ENCODE measurements at regions not wholly inside any gene's neighbourhood (a gene's known extent, or its start where the extent isn't known, plus 50 kb on each side); places are given as distances from the start of the nearest gene placed in this dataset.

DNA sequence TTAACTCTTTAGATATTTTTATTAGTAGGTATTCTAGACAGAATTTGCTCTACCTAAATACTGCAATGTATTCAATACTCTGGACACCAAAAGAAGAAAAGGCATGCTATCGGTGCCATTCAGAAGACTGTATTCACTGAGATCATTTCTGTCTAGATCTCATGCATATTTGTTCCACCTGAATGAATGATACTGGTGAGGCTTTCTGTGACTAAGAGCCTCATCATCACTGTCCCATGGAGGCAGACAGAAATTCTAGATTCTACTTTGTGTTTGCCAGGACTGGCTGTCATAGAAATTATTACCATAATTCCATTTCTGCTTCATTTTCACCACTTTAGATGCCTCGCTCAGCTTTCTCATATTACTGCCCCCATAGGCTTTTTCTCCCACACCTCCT lies 340.7 kb downstream of the MBD2 start (continued):
- no peak for TF ChIP-seq HIVEP1 (CRISPR knock-in tag; IDR thresholded peaks at IDR 0.05)
- TF ChIP-seq, protein P1, sequence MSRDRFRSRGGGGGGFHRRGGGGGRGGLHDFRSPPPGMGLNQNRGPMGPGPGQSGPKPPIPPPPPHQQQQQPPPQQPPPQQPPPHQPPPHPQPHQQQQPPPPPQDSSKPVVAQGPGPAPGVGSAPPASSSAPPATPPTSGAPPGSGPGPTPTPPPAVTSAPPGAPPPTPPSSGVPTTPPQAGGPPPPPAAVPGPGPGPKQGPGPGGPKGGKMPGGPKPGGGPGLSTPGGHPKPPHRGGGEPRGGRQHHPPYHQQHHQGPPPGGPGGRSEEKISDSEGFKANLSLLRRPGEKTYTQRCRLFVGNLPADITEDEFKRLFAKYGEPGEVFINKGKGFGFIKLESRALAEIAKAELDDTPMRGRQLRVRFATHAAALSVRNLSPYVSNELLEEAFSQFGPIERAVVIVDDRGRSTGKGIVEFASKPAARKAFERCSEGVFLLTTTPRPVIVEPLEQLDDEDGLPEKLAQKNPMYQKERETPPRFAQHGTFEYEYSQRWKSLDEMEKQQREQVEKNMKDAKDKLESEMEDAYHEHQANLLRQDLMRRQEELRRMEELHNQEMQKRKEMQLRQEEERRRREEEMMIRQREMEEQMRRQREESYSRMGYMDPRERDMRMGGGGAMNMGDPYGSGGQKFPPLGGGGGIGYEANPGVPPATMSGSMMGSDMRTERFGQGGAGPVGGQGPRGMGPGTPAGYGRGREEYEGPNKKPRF (IDR thresholded peaks at IDR 0.05; ENCODE audit: low read depth, low read length): no peak
- no peak for TF ChIP-seq ETS2 (tag; IDR thresholded peaks at IDR 0.05; ENCODE audit: borderline replicate concordance, poor library complexity, severe bottlenecking)
- TF ChIP-seq, protein P2, sequence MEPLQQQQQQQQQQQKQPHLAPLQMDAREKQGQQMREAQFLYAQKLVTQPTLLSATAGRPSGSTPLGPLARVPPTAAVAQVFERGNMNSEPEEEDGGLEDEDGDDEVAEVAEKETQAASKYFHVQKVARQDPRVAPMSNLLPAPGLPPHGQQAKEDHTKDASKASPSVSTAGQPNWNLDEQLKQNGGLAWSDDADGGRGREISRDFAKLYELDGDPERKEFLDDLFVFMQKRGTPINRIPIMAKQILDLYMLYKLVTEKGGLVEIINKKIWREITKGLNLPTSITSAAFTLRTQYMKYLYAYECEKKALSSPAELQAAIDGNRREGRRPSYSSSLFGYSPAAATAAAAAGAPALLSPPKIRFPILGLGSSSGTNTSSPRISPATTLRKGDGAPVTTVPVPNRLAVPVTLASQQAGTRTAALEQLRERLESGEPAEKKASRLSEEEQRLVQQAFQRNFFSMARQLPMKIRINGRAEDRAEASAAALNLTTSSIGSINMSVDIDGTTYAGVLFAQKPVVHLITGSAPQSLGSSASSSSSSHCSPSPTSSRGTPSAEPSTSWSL (CRISPR knock-in tag; IDR thresholded peaks at IDR 0.05; ENCODE audit: borderline replicate concordance): no peak
- no peak for TF ChIP-seq ZC3H8 (IDR thresholded peaks at IDR 0.05)
- TF ChIP-seq CHCHD3 (CRISPR knock-in tag; IDR thresholded peaks at IDR 0.05): no peak

DNA sequence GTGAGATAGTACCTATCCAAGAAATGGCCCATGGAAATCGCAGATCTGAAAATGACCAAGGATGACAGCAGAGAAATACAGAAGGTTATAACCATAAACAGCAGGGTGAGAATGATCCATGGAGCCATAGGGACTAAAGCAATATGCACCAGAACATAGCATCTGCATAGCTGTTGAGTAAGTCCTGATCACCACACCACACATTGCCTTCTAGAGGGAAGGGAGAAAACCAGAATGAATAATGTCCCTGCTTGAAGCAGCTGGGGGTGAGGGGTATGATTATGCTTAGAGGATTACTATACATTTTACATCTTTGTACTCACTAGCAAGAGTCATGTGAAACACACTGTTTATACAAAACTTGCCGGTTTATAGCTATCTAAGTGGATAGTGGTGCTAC lies 350.4 kb downstream of the MBD2 start:
- Histone ChIP-seq H3K27ac (ENCODE audit: extremely low read depth, low read depth, low read length) (no peak overlapping the region), H3K4me1 (replicated peaks in 1 of 2; ENCODE audit: control insufficient read depth in 2 of 2, insufficient read depth in 2 of 2, low read length in 2 of 2) (no peaks in the 10 kb centered on the region), H3K36me3 (ENCODE audit: control insufficient read depth, insufficient read depth, low read length) (no peaks in the 10 kb centered on the region), H3K9ac (ENCODE audit: insufficient read depth in 1 of 2, low read depth in 2 of 2, low read length in 2 of 2) (no peak overlapping the region), H2AFZ (ENCODE audit: low read depth, low read length) (no peak overlapping the region), H3K9me3 (replicated peaks; ENCODE audit: control insufficient read depth, insufficient read depth, low read depth, low read length) (no peaks in the 10 kb centered on the region), H3K9me1 (ENCODE audit: control insufficient read depth, insufficient read depth, low read length) (no peaks in the 10 kb centered on the region), H3K4me3 (no peak overlapping the region), H3K79me2 (ENCODE audit: control insufficient read depth, insufficient read depth, low read length) (no peaks in the 10 kb centered on the region), H3K27me3 (ENCODE audit: control insufficient read depth in 2 of 2, insufficient read depth in 2 of 2, low read length in 2 of 2) (no peaks in the 10 kb centered on the region), H4K20me1 (replicated peaks; ENCODE audit: control insufficient read depth, insufficient read depth, low read length) (no peaks in the 10 kb centered on the region), H3K4me2 (ENCODE audit: insufficient read depth, low read length) (no peak overlapping the region)
- in situ Hi-C loops (cut with MboI) (no loop called here), intact Hi-C loops (cut with micrococcal nuclease) (no loop called here)
- FAIRE-seq (no peak), DNase-seq (ENCODE audit: extremely low read depth in 1 of 4, low spot score in 3 of 4) (no peak), ATAC-seq (no peak)
- no TSS peak for BruUV-seq (replicated peaks)
- POLR2A ChIA-PET: no interaction called here
- CTCF ChIA-PET (ENCODE audit: low intra/inter-chr PET ratio): no interaction called here
- 0% methylated on average over 2 of the region's 2 CpGs for WGBS (ENCODE audit: insufficient coverage, low coverage, missing lambda C conversion rate)
- TF ChIP-seq, protein P3, sequence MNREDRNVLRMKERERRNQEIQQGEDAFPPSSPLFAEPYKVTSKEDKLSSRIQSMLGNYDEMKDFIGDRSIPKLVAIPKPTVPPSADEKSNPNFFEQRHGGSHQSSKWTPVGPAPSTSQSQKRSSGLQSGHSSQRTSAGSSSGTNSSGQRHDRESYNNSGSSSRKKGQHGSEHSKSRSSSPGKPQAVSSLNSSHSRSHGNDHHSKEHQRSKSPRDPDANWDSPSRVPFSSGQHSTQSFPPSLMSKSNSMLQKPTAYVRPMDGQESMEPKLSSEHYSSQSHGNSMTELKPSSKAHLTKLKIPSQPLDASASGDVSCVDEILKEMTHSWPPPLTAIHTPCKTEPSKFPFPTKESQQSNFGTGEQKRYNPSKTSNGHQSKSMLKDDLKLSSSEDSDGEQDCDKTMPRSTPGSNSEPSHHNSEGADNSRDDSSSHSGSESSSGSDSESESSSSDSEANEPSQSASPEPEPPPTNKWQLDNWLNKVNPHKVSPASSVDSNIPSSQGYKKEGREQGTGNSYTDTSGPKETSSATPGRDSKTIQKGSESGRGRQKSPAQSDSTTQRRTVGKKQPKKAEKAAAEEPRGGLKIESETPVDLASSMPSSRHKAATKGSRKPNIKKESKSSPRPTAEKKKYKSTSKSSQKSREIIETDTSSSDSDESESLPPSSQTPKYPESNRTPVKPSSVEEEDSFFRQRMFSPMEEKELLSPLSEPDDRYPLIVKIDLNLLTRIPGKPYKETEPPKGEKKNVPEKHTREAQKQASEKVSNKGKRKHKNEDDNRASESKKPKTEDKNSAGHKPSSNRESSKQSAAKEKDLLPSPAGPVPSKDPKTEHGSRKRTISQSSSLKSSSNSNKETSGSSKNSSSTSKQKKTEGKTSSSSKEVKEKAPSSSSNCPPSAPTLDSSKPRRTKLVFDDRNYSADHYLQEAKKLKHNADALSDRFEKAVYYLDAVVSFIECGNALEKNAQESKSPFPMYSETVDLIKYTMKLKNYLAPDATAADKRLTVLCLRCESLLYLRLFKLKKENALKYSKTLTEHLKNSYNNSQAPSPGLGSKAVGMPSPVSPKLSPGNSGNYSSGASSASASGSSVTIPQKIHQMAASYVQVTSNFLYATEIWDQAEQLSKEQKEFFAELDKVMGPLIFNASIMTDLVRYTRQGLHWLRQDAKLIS (CRISPR knock-in tag; IDR thresholded peaks at IDR 0.05): no peak
- TF ChIP-seq SMARCC2 (IDR thresholded peaks at IDR 0.05; ENCODE audit: low read depth) (no peak), FOS (IDR thresholded peaks at IDR 0.05; ENCODE audit: extremely low read depth, insufficient read length) (no peak), E2F3 (CRISPR knock-in tag; IDR thresholded peaks at IDR 0.05) (no peak), TCF7L2 (IDR thresholded peaks at IDR 0.05; ENCODE audit: low read depth, low read length) (no peak), SREBF1 (IDR thresholded peaks at IDR 0.05; ENCODE audit: borderline replicate concordance, low read depth, low read length) (no peak), ZNF24 (IDR thresholded peaks at IDR 0.05) (no peak), CTBP1 (IDR thresholded peaks at IDR 0.05; ENCODE audit: borderline replicate concordance) (no peak)
- TF ChIP-seq, protein P4, sequence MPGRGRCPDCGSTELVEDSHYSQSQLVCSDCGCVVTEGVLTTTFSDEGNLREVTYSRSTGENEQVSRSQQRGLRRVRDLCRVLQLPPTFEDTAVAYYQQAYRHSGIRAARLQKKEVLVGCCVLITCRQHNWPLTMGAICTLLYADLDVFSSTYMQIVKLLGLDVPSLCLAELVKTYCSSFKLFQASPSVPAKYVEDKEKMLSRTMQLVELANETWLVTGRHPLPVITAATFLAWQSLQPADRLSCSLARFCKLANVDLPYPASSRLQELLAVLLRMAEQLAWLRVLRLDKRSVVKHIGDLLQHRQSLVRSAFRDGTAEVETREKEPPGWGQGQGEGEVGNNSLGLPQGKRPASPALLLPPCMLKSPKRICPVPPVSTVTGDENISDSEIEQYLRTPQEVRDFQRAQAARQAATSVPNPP (IDR thresholded peaks at IDR 0.05; ENCODE audit: borderline replicate concordance, insufficient read depth, insufficient read length): no peak

All from K562 (cell line).